ENCODE measurements at regions not wholly inside any gene's neighbourhood (a gene's known extent, or its start where the extent isn't known, plus 50 kb on each side); places are given as distances from the start of the nearest gene placed in this dataset.

- H3K36me3 ChIP-seq = no peaks in the 10 kb centered on the region
- no peak for TF ChIP-seq CTCF (IDR thresholded peaks at IDR 0.05)
- TF ChIP-seq POLR2A (IDR thresholded peaks at IDR 0.05) = no peak
- no peak for DNase-seq
- H3K4me1 ChIP-seq = no peaks in the 10 kb centered on the region
- no peak overlapping the region for H3K4me3 ChIP-seq
- no peaks in the 10 kb centered on the region for H3K27me3 ChIP-seq
- H3K27ac ChIP-seq = no peak overlapping the region
- no peaks in the 10 kb centered on the region for H3K9me3 ChIP-seq
Observed at GRCh38 chr6:93684339-93684738, 265.0 kb upstream of the EPHA7 start.

GRCh38 chr6:93679836-93680235 is 260.5 kb upstream of the EPHA7 start:
- TF ChIP-seq POLR2A (IDR thresholded peaks at IDR 0.05) = no peak
- TF ChIP-seq CTCF (IDR thresholded peaks at IDR 0.05) = no peak
- DNase-seq = no peak
- Histone ChIP-seq H3K9me3 (no peaks in the 10 kb centered on the region), H3K4me1 (no peaks in the 10 kb centered on the region), H3K27me3 (no peaks in the 10 kb centered on the region), H3K4me3 (no peak overlapping the region), H3K27ac (no peak overlapping the region), H3K36me3 (no peaks in the 10 kb centered on the region)

DNA sequence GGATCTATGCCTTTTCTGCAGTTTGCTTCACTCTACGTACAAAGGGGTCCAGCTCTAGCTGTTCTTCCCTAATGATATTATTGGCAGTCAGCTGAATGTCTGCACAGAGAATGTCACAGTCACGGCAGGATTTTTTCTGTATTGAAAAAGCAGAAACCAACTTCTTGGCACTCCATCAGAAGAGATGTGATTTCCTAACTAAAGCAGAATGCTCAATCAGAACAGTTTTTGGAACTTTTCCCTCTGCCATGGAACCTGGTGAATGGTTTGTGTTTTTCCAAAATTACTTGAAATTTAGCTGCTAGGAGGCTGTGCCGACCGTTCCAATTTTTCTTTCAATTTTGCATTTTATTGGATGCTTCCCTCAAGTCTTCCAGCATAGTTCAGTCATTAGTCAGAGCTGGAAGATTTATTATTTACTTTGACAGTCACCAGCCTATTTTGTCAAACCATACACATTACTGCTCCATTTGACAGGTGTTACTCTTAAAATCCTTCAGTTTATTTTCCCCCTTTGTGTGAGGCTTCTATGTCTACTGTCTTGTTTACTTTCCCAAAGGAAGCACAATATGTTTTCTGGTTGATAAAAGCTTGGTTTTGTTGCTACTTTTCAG is 259.6 kb upstream of the EPHA7 start:
- Histone ChIP-seq H3K9me3 (no peaks in the 10 kb centered on the region), H3K27ac (no peak overlapping the region), H3K4me1 (no peaks in the 10 kb centered on the region), H3K27me3 (no peaks in the 10 kb centered on the region), H3K4me3 (no peak overlapping the region), H3K36me3 (no peaks in the 10 kb centered on the region)
- DNase-seq = no peak
- TF ChIP-seq CTCF (IDR thresholded peaks at IDR 0.05) (no peak), POLR2A (IDR thresholded peaks at IDR 0.05) (no peak)

DNA sequence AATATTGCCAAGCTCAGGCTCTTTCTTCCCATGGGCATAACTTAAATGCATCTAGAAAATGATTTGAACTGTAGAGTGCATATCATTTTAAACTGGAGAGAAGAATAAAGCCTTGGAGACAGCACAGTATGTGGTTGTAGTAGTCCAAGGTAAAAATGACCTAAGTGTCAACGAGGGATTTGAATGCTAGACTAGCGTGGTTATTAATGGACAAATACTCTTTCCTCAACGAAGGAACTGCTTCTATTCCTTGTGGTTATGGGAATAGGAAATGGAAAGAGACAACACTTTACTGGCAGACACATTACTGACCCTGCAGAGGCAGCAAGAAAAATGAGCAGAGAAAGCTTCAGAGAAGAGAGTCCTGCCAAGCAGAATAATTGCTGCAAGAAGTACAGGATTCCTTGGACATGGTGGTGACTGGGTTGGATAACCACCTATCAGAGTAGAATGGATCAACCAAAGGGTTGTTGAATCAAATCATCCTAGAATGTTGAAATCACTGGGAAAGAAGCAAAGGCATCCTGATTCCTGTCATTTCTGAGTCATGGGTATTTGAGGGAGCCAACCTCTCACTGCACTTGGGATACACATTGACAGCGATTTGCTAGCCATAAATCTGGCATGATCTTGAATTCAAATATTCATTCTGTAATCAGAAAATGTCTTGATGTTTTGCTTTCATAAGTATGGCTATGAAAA is 258.1 kb upstream of the EPHA7 start:
- no peaks in the 10 kb centered on the region for H3K4me1 ChIP-seq
- H3K27me3 ChIP-seq = no peaks in the 10 kb centered on the region
- no peak overlapping the region for H3K27ac ChIP-seq
- no peak for DNase-seq
- no peak for TF ChIP-seq POLR2A (IDR thresholded peaks at IDR 0.05)
- no peak for TF ChIP-seq CTCF (IDR thresholded peaks at IDR 0.05)
- H3K4me3 ChIP-seq = no peak overlapping the region
- no peaks in the 10 kb centered on the region for H3K36me3 ChIP-seq
- no peaks in the 10 kb centered on the region for H3K9me3 ChIP-seq

DNA sequence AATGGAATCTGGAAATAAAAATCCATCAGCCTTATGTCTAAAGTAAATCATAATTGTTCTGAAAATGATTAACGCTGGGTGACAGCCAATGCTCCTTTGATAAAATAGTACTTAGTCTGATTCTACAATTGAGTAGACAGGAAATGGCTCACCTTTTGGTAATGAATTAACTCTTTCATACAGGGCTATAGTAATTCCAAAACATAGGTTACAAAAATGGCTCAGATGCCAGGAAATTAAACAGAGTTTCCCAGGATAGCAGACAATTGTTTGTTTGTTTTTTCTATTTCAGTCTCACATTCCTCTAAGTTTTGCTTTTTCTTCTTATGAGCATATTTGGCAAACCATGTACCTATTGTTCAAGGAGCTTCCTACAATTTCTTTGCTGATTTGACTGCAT is 257.2 kb upstream of the EPHA7 start:
- TF ChIP-seq CTCF (IDR thresholded peaks at IDR 0.05) (no peak), POLR2A (IDR thresholded peaks at IDR 0.05) (no peak)
- Histone ChIP-seq H3K9me3 (no peaks in the 10 kb centered on the region), H3K27me3 (no peaks in the 10 kb centered on the region), H3K27ac (no peak overlapping the region), H3K4me3 (no peak overlapping the region), H3K4me1 (no peaks in the 10 kb centered on the region), H3K36me3 (no peaks in the 10 kb centered on the region)
- DNase-seq = no peak
